HG03521 (cell line): ENCODE measurements at regions not wholly inside any gene's neighbourhood (a gene's known extent, or its start where the extent isn't known, plus 50 kb on each side); places are given as distances from the start of the nearest gene placed in this dataset.

ENCODE experiments used
- ATAC-seq: cut with Tn5 transposase; IDR thresholded peaks from one replicate; pipeline ENCODE4 v1.9.1; 2021; ENCODE audit warnings: mild to moderate bottlenecking, moderate library complexity; ENCODE audit not compliant: unreplicated experiment

GRCh38 chr5:74174366-74174765 is 466.2 kb downstream of the ENC1 start:
- ATAC-seq = no peak

- ATAC-seq = no peak
Measured at GRCh38 chr5:74173665-74174064, 466.9 kb downstream of the ENC1 start.

- no peak for ATAC-seq
Measured at GRCh38 chr5:74173241-74173640, 467.3 kb downstream of the ENC1 start.

GRCh38 chr5:74169701-74170100 is 470.8 kb downstream of the ENC1 start:
- no peak for ATAC-seq

GRCh38 chr5:74167930-74168315 is 472.6 kb downstream of the ENC1 start:
- no peak for ATAC-seq

GRCh38 chr5:74167206-74167929 is 473.2 kb downstream of the ENC1 start:
- ATAC-seq = no peak

GRCh38 chr5:74166064-74166463 is 474.5 kb downstream of the ENC1 start:
- no peak for ATAC-seq

- ATAC-seq = no peak
Measured at GRCh38 chr5:74164725-74165235, 475.7 kb downstream of the ENC1 start.

GRCh38 chr5:74162524-74162923 is 478.0 kb downstream of the ENC1 start:
- no peak for ATAC-seq

- no peak for ATAC-seq
Measured at GRCh38 chr5:74161170-74161569, 479.4 kb downstream of the ENC1 start.

GRCh38 chr5:74156728-74157383 is 483.7 kb downstream of the ENC1 start:
- ATAC-seq = no peak

- ATAC-seq = no peak
Measured at GRCh38 chr5:74155501-74155900, 485.0 kb downstream of the ENC1 start.

GRCh38 chr5:74154526-74154925 is 486.0 kb downstream of the ENC1 start:
- no peak for ATAC-seq

GRCh38 chr5:74153255-74153790 is 487.2 kb downstream of the ENC1 start:
- ATAC-seq = no peak

GRCh38 chr5:74152625-74153254 is 487.8 kb downstream of the ENC1 start:
- ATAC-seq = no peak

- ATAC-seq = no peak
Measured at GRCh38 chr5:74152136-74152535, 488.4 kb downstream of the ENC1 start.

- no peak for ATAC-seq
Measured at GRCh38 chr5:74149395-74149794, 491.1 kb downstream of the ENC1 start.

GRCh38 chr5:74148321-74148720 is 492.2 kb downstream of the ENC1 start:
- ATAC-seq = no peak

- no peak for ATAC-seq
Measured at GRCh38 chr5:74146796-74147195, 493.7 kb downstream of the ENC1 start.

GRCh38 chr5:74145951-74146350 is 494.6 kb downstream of the ENC1 start:
- no peak for ATAC-seq

GRCh38 chr5:74143721-74144330 is 496.7 kb downstream of the ENC1 start:
- ATAC-seq = no peak
